Umbilical cord (tissue), 1 donor: ENCODE measurements at regions not wholly inside any gene's neighbourhood (a gene's known extent, or its start where the extent isn't known, plus 50 kb on each side); places are given as distances from the start of the nearest gene placed in this dataset.

Source experiments
- DNase-seq: peaks from one replicate; pipeline ENCODE4 v3.0.0-alpha.2; 2015; ENCODE audit warnings: low spot score

DNA sequence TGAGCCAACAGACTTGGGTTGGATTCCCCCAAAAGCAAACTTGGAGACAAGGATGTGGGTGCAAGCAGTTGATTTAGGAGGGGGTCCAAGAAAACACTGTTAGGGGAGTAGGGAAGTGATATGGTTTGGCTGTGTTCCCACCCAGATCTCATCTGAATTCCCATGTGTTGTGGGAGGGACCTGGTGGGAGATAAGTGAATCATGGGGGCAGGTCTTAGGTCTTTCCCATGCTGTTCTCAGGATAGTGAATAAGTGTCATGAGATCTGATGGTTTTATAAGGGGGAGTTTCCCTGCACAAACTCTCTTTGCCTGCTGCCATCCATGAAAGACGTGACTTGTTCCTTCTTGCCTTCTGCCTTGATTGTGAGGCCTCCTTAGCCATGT, 542.6 kb downstream of the DHX35 start:
- DNase-seq, result no peak

DNA sequence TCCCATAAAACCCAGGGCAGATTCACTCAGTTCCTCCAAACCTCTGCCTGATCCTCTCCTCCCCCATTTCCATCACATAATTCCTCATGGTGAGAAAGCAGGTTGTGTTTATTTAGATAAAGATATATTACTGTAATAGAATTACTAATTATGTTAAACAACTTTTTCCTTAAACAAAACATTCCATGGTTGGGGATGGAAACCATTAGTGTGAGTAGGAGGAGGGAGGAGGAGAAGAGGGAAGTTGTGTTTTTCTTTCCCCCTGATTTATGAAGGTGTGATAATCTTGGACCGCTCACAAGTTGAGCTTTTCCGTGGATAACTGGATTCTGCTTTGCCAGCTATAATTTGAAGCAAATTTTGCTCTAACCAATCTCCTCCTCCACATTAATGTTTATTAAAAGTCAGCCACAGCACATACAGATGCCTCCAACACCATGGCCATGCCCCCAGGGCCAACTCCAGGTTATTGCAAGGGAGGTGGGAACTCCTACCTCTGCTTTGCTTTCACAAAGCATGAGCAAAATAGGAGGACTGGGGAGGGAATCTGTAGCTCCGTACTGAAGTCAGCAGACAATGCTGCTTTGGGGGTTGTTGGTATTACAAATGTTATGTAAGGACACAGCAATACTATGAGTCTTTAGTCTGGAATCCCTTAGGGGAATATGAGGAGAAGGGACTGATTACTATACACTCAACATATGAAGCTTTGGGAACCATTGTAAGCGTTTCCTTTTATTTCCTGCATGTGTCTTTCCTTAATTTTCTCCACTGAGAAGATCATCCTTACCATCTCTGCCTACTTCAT, 542.0 kb downstream of the DHX35 start:
- DNase-seq, result no peak

DNA sequence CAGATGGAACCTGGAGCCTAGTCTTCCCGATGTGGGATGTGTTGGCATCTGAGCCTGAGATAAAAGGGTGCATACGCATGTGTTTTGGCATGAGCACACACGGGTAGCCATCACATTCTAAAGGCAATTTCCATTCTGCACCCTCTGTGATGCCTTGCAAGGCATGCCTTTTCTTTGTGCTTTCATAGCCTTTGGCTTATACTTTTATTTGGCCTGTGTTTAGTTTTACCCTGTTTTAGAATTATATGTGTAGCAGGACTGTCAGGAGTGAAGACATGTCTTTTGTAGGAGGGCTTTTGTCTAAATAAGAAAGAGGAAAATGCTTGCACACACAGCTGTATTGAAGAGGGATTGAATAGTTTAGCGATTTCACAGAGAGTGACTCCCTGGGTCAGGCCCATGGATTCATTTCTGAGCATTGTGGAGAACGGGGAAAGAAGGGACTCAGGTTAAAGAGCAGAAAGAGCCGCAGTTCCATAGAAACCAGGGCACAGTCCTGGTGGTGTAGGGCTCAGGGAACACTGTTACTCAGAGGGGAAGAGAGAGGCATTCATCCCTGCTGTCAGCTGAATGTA, 530.2 kb downstream of the DHX35 start:
- no peak for DNase-seq

DNA sequence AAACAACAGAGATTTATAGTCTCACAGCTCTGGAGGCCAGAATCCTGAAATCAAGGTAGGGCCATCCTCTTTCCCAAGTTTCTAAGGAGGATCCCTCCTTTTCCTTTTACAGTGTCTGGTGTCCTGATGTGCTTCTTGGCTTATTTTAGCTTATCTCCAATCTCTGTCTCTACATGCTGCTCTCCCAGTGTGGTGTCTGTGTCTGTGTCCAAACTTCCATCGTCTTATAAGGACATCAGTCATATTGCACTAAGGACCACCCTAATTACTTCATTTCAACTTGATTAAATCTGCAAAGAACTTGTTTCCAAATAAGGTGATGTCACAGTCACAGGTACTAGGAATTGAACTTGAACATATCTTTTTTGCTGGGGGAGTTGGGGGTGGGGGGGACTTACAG, 529.6 kb downstream of the DHX35 start:
- DNase-seq, result no peak

DNA sequence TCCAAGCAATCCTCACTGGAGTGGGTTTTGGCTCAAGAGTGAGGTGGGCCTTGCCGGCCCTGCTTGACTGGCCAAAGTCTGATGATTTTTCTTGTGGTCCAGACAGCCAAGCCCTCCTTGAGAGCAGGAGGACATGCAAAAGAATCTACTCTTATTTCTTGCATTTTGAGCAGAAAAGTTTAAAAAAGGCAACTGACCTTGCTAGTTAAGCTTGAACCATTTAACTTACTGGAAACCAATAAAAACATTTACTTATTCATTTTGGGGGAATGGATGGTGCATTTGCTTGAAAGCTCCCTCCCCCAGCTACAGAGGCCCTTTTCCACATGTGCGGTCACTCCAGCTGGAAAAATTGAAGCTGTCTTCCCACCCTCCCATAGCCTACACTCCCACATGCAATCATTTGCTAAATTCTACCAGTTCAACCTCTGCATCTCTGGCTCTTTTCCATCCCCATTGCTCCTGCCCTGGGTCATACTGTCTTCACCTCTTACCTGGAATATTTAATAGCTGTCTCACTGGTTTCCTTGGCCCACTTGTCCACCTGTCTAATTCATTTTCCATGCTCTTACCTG, 527.9 kb downstream of the DHX35 start:
- DNase-seq, result no peak

DNA sequence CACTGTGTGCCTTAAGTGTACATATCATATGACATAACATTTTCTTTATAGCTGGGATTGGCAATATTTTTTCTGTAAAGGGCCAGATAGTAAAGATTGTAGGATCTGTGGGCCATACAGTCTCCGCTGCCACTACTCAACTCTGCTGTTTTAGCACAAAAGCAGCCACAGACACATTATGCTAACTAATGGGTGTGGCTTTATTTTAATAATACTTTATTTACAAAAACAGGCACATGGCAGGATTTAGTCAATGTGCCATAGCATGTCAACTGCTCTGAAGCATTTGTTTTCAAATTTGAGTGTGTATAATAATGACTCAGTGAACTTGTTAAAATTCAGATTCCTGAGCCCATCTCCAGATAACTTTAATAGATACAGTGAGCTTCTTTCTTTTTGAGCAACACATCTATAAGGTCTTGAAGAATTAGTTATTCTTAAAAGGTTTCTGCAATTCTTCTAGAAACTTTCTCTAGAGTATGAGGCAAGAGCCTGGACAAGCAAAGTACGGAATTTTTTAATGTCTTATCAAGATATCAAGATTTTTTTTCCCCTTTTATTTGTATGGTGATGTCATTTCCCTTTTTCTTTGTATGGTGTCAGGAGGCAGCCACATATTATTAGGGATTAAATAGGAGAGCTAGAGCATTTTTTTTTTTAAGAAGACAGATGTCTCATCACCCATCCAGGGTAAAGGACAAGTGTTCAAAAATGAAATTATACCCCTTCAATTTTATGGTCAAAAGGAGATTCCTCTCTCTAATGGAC, 518.3 kb downstream of the DHX35 start:
- no peak for DNase-seq

DNA sequence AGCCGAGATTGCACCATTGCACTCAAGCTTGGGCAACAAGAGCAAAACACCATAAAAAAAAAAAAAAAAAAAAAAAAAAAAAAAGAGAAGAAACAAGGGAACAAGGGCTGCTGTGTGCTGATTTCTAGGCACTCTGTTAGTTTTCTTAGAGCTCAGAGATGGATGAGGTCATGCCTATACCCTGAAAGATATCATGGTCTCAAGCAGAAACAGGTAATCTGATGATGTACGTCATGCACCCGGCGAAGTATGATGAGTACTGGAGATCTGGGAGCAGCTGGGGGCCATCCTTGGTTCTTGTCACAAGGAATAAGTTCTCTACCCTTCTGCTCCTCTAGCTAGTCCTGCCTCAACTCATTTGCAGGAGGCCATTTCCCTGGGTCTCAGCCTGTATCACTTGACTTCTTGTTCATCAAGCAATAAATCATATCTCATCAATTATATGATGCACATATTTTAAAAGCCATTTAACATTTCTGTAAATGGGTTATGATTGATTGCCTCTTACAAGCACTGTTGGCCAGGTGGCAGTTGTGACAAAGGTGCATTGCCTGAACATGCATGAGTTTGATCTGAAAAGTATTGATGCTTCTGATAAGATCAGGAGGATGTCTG, 517.2 kb downstream of the DHX35 start:
- no peak for DNase-seq

DNA sequence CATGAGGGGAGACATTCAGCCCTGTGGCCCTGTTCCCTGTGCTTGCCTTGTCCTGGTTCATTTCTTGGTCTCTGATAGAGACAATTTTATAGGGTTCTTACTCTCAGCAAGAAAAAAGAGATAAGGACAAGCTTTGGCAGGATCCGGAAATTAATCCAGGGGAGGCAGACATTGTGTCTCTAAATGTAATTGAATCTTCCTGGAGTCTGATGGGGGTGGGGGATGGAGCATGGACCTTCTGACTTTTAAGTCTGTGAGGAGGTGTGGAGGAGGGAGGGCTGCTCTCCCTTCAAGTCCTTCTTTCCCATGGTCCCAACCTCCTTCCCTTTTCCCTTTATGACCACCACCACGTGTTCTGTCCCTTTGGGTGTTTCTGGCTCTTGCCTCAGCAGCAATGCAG, 512.7 kb downstream of the DHX35 start:
- no peak for DNase-seq

DNA sequence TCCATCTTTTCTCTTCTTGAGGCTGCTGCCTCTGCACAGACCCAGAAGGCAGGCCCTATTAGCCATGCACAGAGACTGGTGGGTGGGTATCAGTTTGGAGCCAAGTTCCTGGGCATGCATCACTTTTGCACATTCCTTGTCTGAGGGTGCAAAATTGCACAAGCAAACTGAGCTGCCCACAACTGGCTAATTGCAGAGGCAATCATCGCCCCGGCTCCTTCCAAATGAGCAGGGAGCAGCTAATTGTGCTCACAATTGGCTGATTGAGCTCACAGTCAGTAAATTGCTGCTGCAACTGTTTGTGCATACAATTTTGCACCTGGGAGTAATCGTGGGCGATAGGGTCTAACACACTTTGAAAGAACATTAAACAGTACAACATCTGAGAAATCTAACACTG, 511.4 kb downstream of the DHX35 start:
- DNase-seq, result no peak

DNA sequence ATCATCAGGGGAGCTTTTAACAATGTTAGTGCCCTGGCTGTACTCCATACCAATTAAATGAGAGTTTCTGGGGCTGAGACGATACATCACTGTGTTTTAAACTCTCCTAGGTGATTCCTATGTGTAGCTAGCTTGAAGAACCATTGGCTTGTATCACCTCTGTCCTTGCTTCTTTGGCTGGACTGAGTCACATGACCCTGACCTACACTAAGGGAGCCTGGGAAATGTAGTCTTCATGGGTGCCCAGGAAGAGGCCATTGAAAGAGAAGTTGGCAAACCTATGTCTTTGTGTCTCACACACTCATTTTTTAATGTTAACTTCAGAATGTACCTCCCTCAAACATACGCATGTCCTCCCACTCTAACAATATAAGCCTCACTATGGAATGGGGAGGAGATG, 506.6 kb downstream of the DHX35 start:
- no peak for DNase-seq

DNA sequence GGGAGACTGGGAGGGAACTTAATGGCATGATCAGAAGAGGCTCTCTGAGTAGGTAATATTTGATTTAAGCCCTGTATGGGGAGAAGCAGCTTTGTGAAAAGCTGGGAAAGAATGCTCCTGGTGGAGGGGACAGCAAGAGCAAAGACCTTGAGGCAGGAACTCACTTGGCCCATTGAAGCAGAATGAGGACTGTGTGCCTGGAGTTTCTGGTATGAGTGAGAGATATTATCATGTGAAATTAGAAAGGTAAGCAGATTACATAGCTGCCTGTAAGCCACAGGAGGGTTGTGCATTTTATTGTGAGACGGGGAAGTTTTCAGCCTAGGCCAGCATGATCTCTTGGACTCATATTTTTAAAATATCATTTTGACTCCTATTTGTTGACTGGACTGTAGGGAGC, 502.1 kb downstream of the DHX35 start:
- no peak for DNase-seq

DNA sequence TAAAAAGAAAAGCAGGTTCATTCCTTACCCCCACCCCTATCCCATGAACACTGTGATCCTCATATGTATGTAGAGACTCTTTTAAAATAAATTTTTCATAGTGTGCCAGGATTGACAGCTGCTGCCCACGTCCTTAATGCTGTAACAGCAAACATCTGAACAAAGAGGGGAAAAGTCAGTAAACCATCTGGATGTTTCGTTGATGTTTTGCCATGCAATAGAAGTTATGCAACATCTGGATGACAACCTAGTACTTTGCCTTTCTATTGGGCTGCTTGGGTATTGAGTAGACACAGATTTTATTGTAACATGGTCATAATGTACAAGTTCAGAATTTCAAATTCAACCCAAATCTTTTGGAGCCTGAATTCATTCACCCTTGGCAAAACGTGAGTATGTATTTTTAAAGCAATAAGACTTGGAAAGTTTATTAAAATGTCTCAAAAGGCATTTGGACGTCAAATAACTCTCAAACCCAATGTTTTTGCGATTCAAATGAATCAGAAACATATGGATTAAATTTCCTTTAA, 500.3 kb downstream of the DHX35 start:
- DNase-seq, result no peak

DNA sequence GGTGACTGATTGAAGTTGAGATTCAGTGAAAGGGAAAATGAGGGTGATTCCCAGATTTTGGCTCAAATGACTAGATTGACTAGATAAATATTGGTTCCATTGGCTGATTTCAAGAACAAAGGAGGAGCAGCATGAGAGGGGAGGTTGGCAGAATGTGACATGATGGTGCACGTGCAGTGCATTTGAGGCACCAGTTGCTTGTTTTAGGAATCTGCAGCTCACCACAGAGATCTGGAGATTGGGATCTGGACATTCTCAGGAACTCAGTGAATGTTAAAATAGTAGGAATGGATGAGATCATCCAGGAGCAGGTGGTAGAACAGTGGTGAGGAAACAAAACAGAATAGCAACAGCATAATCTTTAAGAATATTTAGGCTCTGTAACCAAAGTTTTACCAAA, 496.3 kb downstream of the DHX35 start:
- DNase-seq, result no peak

DNA sequence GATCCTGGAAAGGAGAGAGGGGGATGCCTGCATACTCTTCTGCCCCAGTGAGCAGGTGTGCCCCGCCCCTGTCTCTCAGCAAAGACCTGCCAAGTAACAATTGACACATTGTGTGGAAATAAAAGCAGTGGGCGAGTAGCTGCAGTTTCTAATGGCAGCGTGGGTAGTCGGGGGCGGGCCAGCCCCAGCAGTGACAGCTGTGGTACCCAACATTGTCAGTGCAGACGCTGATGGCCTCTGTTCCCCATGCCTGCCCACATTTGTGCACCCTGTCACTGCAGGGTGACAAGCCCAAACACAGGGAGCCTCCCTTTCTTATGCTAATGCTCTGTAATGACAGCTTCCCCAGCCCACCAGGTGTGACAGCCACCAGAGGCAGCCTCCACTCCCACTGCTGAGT, 491.7 kb downstream of the DHX35 start:
- DNase-seq, result no peak

DNA sequence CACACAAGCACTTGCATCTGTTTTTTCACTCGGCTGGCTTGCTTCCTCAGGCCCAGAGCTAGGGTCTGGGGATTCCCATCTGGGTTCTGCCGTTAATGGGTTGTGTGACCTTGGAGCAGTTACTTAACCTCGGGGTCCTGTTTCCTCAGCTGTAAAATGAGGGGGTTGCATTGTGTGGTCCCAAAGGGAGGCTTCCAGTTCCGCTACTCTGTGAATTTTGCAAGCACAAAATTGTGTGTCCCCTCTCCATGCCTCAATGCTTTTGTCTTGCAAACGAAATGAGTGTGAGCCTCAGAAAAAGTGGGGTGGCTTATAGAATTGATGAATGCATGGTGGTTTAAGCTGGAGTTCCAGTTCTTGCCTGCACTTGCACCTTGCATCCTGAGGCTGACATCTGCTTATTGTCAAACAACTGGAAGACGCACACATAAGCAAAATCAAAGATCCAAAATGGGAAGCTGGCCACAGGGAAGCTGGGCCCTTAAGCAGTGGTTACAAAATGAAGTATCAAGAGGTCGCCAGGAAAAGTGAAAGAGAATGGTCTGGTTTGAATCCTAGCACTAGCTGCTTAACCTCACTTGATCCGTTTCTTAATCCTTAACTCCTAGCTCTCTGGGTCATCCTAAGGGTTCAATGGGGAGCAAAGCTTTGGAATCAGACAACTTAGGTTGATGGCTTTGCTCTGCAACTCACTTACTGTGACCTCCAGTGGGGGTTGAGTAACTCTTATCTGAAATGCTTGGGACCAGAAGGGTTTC, 490.6 kb downstream of the DHX35 start:
- peak; percentile 60 for DNase-seq

DNA sequence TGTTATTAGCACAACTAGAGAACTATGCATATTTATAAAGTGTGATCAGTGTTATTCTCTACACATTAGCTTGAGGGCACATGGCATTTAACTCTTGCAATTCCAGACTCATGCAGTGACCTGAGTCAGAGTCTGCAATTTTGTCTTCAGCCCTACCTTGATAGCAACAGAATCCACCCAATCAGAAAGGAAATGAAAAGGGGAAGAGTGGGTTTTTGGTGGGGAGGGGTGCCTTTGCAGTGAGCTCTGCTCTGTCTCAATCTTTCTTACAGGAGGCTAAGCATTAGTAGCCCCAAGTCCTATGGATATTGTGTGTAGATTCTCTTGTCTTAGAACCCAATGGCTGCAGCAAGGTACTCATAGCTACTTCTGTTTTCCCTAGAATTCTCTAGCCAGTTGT, 489.2 kb downstream of the DHX35 start:
- DNase-seq, result no peak

DNA sequence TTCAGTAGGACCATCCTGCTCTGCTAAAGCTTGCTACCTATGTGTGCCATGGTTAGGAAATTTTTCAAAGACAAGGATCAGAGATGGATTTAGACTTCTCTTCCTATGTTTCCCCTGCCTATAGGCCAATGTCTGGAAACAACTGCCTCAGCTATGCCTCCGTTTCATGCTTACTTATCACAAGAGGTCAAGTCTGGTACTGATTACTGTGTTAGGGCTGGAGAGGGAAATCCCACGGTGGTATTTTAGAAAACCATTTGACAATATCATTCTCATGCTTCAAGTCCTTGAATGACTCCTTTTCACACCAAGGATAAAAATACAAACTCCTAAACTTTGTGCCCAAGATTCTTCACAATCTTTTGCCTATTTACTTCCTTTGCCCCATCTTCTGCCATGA, 484.3 kb downstream of the DHX35 start:
- no peak for DNase-seq

DNA sequence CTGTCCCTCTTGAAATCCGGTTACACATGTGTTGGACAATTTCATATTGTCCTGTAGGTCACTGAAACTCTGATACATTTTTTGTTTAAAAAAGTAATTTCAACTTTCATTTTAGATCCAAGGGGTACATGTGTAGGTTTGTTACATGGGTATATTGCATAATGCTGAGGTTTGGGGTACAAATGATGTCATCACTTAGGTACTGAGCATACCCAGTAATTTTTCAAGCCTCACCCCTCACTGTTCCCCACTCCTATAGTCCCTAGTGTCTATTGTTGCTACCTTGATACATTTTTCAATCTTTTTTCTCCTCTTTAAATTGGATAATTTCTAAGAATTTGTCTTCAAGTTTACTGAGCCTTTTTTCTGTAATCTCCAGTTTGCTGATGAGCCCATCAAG, 483.0 kb downstream of the DHX35 start:
- no peak for DNase-seq

DNA sequence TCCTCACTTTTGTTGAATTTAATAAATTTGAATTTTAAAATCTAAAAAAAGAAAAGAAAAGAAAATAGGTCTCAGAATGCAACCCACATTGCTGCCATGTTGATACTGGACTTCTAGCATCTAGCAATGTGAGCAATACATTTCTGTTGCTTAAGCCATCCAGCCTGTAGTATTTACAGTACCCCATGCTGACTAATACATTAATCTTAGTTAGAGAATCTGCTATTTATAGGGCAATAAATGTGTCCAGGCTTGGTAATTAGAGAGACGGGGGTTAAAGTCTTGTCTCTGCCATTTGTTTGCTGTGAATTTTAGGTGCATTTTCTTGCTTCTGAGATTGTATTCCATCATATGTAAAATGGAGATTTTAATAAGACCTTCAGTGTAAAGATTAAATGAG, 471.3 kb downstream of the DHX35 start:
- DNase-seq, result no peak

DNA sequence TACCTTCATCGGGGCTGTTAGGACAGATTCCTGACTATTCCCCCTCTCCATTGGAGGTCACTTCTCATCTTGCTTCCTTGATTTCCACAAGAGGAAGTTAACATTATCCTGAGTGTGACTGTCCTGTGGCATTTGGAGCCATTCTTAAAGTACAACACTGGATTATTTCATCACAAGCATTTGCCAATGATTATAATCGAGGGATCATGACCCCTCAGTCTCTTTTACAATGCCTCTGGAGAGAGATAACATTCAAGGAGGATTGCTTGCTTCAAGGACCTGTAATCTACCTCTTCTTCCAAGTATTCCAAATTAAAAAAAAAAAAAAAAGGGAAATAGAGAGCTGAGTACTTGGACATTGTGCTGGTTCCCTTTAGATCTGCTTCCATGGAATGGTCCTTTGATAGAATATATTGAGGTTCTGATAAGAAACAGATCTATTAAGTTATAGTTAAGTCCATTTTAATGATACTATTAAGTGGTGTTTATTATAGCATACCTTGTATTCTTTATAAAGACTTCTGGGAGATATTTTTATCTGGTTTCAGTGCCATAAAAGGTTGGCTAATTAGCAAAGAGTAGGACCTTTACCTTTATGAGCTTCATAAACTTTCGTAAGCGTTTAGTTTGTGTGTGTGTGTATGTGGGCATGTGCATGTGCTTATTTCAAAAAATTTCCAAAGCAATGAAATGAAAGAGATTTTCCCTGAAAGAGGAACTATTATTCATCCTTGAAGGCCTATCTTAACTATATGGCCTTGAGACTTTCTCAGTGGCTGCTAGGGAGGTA, 469.1 kb downstream of the DHX35 start:
- no peak for DNase-seq
